Right atrium auricular region (tissue), 2 donors: ENCODE measurements at regions not wholly inside any gene's neighbourhood (a gene's known extent, or its start where the extent isn't known, plus 50 kb on each side); places are given as distances from the start of the nearest gene placed in this dataset.
"Not testable (repeated sequence)": the region's sequence is repeated elsewhere in the genome, so short reads cannot be mapped to it uniquely, and the experiment has no call there.

ENCODE experiments used
- DNase-seq: peaks from one replicate; pipeline ENCODE4 v3.0.0-alpha.2; 2019; ENCODE audit warnings: low spot score
- H3K27ac ChIP-seq, 2 donors: fragments of 200-600 bp; sonication (generic); 1 replicate in 1 of 2; 2 replicates in 1 of 2; pipeline ENCODE4 v1.5.1; 2016 to 2019
- H3K27me3 ChIP-seq, 2 donors: fragments of 200-600 bp; sonication (generic); one replicate each; pipeline versions ENCODE4 v1.5.1 to v1.6.0; 2017 to 2019
- H3K36me3 ChIP-seq: fragments of 200-600 bp; sonication (generic); one replicate; pipeline ENCODE4 v1.5.1; 2016
- H3K4me1 ChIP-seq, 2 donors: fragments of 200-600 bp; sonication (generic); one replicate each; pipeline versions ENCODE4 v1.5.1 to v1.6.0; 2017 to 2019
- H3K4me3 ChIP-seq, 2 donors: fragments of 200-600 bp; sonication (generic); 1 replicate in 1 of 2; 2 replicates in 1 of 2; pipeline ENCODE4 v1.5.1; 2017 to 2019; ENCODE audit warnings: mild to moderate bottlenecking in 1 of 2, moderate library complexity in 1 of 2
- H3K9me3 ChIP-seq, 2 donors: fragments of 200-600 bp; sonication (generic); one replicate each; pipeline ENCODE4 v1.5.1; 2019
- CTCF ChIP-seq, 2 donors: fragments of 200-600 bp; sonication (generic); IDR thresholded peaks; one replicate each; pipeline ENCODE4 v1.5.1; 2019; ENCODE audit warnings: antibody characterized with exemption in 2 of 2

- Histone ChIP-seq H3K27me3 (no peaks in the 10 kb centered on the region), H3K4me3 (no peak overlapping the region), H3K36me3 (no peaks in the 10 kb centered on the region), H3K27ac (no peak overlapping the region), H3K4me1 (no peaks in the 10 kb centered on the region), H3K9me3 (no peaks in the 10 kb centered on the region)
- no peak for DNase-seq
- TF ChIP-seq CTCF (IDR thresholded peaks at IDR 0.05) = no peak
These were observed 211.3 kb downstream of the TMEM121 start for GRCh38 chr14:105737504-105738246.

DNA sequence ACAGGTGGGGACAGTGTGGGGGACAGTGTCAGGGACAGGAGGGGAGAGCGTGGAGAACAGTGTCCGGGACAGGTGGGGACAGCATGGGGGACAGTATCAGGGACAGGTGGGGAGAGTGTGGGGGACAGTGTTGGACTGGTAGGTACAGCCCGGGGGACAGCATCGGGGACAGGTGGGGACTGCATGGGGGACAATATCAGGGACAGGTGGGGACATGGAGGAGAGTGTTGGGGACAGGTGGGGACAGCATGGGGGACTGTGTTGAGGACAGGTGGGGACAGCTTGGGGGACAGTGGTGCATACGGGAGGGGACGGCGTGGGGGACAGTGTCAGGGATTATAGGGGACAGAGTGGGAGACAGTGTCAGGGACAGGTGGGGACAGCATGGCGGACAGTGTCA, 212.3 kb downstream of the TMEM121 start:
- H3K27ac ChIP-seq = no peak overlapping the region

DNA sequence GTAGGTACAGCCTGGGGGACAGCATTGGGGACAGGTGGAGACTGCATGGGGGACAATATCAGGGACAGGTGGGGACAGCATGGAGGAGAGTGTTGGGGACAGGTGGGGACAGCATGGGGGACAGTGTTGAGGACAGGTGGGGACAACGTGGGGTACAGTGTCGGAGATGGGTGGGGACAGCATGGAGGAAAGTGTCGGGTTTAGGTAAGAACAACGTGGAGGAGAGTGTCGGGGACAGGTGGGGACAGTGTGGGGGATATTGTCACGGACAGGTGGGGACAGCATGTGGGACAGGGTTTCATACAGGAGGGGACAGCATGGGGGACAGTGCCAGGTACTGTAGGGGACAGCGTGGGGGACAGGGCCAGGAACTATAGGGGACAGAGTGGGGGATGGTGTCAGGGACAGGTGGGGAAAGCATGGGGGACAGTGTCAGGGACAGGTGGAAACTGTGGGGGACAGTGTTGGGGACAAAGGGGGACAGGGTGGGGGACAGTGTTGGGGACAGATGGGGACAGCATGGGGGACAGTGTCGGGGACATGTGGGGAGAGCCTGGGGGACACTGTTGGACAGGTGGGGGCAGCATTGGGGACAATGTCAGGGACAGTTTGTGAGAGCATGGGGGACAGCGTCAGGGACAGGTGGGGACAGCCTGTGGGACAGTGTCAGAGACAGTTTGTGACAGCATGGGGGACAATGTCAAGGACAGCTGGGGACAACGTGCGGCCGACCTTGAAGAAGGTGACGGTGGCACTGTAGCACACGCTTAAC, 213.1 kb downstream of the TMEM121 start:
- Histone ChIP-seq H3K4me1 (no peaks in the 10 kb centered on the region), H3K27ac (no peak overlapping the region), H3K4me3 (no peak overlapping the region), H3K27me3 (no peaks in the 10 kb centered on the region), H3K9me3 (no peaks in the 10 kb centered on the region), H3K36me3 (no peaks in the 10 kb centered on the region)
- DNase-seq = no peak
- no peak for TF ChIP-seq CTCF (IDR thresholded peaks at IDR 0.05)

More for the DNA sequence above, 212.3 kb downstream of the TMEM121 start:
- Histone ChIP-seq H3K27me3 (no peaks in the 10 kb centered on the region), H3K9me3 (no peaks in the 10 kb centered on the region), H3K36me3 (no peaks in the 10 kb centered on the region), H3K4me3 (no peak overlapping the region), H3K4me1 (no peaks in the 10 kb centered on the region)
- DNase-seq = no peak
- TF ChIP-seq CTCF (IDR thresholded peaks at IDR 0.05) = no peak

DNA sequence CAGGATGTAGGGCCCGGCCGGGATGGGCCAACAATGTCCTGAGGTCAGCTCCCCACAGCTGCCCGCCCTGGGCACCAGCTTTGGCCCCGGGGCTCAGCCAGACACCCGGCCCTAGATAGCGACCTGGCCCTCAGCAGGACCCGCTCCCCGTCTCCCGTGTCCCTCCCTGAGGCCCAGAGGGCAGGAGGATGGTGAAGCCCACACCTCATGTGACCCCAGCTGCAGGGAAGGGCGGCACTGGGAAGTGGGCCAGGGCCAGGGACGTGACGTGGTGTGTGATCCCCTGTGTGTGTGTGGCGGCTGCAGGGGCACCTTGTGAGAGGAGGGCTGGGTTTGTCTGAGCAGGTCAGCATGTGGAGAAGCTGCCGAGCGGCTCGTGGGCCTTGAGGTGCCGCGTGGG, 213.9 kb downstream of the TMEM121 start:
- H3K27me3 ChIP-seq, H3K9me3 ChIP-seq, H3K36me3 ChIP-seq, DNase-seq, H3K4me1 ChIP-seq, H3K4me3 ChIP-seq, H3K27ac ChIP-seq: not testable (repeated sequence)

- not testable (repeated sequence) for H3K27ac ChIP-seq, H3K36me3 ChIP-seq, DNase-seq
These were observed 214.6 kb downstream of the TMEM121 start for GRCh38 chr14:105740961-105741360.

DNA sequence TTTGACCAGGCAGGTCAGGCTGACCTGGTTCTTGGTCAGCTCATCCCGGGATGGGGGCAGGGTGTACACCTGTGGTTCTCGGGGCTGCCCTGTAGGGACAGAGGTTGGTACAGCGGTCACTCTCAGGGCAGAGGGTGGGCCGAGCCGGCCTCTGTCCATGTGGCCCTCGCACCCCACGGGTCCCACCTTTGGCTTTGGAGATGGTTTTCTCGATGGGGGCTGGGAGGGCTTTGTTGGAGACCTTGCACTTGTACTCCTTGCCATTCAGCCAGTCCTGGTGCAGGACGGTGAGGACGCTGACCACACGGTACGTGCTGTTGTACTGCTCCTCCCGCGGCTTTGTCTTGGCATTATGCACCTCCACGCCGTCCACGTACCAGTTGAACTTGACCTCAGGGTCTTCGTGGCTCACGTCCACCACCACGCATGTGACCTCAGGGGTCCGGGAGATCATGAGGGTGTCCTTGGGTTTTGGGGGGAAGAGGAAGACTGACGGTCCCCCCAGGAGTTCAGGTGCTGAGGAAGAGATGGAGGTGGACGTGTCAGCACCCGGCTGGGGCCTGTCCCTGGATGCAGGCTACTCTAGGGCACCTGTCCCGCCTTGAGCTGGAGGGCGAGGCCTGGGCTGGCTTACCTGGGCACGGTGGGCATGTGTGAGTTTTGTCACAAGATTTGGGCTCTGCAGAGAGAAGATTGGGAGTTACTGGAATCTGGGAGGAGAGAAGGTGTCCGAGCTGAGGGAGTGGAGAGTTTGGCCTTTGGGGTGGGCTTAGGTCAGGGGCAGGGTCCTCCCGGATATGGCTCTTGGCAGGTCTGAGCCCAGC, 215.5 kb downstream of the TMEM121 start:
- H3K36me3 ChIP-seq, H3K4me3 ChIP-seq, H3K27me3 ChIP-seq, H3K27ac ChIP-seq, H3K9me3 ChIP-seq, H3K4me1 ChIP-seq, DNase-seq: not testable (repeated sequence)

More at GRCh38 chr14:105740961-105741360, 214.6 kb downstream of the TMEM121 start:
- not testable (repeated sequence) for H3K27me3 ChIP-seq, H3K4me3 ChIP-seq, H3K9me3 ChIP-seq, H3K4me1 ChIP-seq

DNA sequence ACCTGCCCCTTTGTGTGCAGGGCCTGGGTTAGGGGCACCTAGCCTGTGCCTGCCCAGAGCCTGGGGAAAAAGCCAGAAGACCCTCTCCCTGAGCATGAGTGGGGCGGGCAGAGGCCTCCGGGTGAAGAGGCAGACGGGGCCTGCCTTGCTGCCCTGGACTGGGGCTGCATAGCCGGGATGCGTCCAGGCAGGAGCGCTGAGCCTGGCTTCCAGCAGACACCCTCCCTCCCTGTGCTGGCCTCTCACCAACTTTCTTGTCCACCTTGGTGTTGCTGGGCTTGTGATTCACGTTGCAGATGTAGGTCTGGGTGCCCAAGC, 216.1 kb downstream of the TMEM121 start:
- TF ChIP-seq CTCF (IDR thresholded peaks at IDR 0.05) = no peak
- H3K27ac ChIP-seq = no peak overlapping the region
- H3K4me3 ChIP-seq = no peak overlapping the region
- no peaks in the 10 kb centered on the region for H3K4me1 ChIP-seq
- DNase-seq = no peak
- no peaks in the 10 kb centered on the region for H3K9me3 ChIP-seq
- H3K36me3 ChIP-seq = no peaks in the 10 kb centered on the region
- H3K27me3 ChIP-seq = no peaks in the 10 kb centered on the region

DNA sequence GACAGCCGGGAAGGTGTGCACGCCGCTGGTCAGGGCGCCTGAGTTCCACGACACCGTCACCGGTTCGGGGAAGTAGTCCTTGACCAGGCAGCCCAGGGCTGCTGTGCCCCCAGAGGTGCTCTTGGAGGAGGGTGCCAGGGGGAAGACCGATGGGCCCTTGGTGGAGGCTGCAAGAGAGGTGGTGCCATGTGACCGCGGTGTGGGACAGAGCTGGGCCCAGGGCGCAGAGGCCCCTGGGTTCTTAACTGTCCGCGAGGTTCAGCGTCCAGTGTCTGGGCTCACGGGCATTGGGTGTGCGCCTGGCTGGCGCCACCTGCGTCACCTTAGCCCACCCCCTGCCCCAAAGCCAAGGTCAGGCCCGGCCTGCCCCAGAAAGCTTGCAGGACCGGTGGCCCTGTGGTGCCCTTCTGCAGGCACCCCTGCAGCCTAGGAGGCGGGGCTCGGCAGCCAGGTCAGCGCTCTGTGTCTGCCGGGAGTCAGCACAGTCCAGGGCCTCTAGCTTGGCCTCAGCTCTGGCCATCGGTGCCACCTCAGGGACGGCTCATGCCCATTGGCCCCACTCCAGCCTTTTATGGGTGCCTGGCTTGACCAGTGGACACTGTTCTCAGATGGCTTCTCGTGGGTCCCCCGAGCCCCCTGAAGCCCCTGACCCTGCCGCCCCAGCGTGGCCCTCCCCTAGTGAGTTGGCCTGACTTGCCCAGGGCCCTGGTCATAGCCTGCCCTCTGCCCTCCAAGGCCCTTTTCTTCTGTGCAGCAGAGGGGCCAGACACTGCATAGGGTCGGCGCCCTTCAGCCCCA, 216.7 kb downstream of the TMEM121 start:
- not testable (repeated sequence) for DNase-seq, H3K4me1 ChIP-seq, H3K27me3 ChIP-seq, H3K9me3 ChIP-seq, H3K4me3 ChIP-seq, H3K27ac ChIP-seq, H3K36me3 ChIP-seq

GRCh38 chr14:105744213-105744787, 217.9 kb downstream of the TMEM121 start:
- H3K9me3 ChIP-seq, H3K36me3 ChIP-seq, H3K4me3 ChIP-seq, H3K27me3 ChIP-seq, H3K27ac ChIP-seq, DNase-seq, H3K4me1 ChIP-seq: not testable (repeated sequence)
